K562 (cell line): ENCODE measurements at regions not wholly inside any gene's neighbourhood (a gene's known extent, or its start where the extent isn't known, plus 50 kb on each side); places are given as distances from the start of the nearest gene placed in this dataset.

Experiments
- ATAC-seq: fragments of 200-7000 bp; cut with Tn5 transposase; 3 replicates; pipeline ENCODE4 v1.9.1; 2020; ENCODE audit warnings: moderate library complexity
- BruUV-seq: library from RNA; stranded (reverse); fragments of 400-500 nt; replicated peaks from 2 replicates; lab custom pipeline; 2021; lab: Mats Ljungman, UMichigan
- CTCF ChIA-PET: fragments of 300-600 bp; formaldehyde crosslinking; extraction: SDS; loops from one replicate; lab custom pipeline; 2021; ENCODE audit warnings: low intra/inter-chr PET ratio; lab: Yijun Ruan, JAX
- POLR2A ChIA-PET: fragments of 300-600, 350-650 bp; sonication (Branson Sonifier 250); formaldehyde crosslinking; extraction: SDS; loops from one replicate; lab custom pipeline; 2021; ENCODE audit warnings: antibody characterized with exemption, inconsistent platforms; lab: Yijun Ruan, JAX
- DNase-seq, 4 experiments: peaks; one replicate each; pipeline versions ENCODE4 v3.0.0 to v3.0.0-alpha.2; 2011 to 2018; ENCODE audit warnings: low spot score in 3 of 4, mixed read lengths in 3 of 4; ENCODE audit errors: extremely low read depth in 1 of 4
- FAIRE-seq: peaks from 2 replicates; lab custom pipeline; 2011; peaks lifted over from hg19 to GRCh38; lab: Jason Lieb, UNC
- H2AFZ ChIP-seq: 2 replicates; pipeline ENCODE4 v1.6.0; 2011; ENCODE audit warnings: low read depth, low read length, control low read depth, inconsistent platforms
- H3K27ac ChIP-seq: fragments of 200-600 bp; 3 replicates; pipeline ENCODE4 v1.8.0; 2011; ENCODE audit warnings: low read depth, mild to moderate bottlenecking, control low read depth, inconsistent platforms, low read length, moderate library complexity, mixed read lengths; ENCODE audit errors: extremely low read depth
- H3K27me3 ChIP-seq, 2 experiments: fragments of 300-600 bp in 1 of 2; 2 replicates in 1 of 2; 3 replicates in 1 of 2; pipeline versions ENCODE4 v1.6.0 to v1.8.0; 2011; ENCODE audit warnings: inconsistent platforms in 2 of 2, low read length in 2 of 2, mild to moderate bottlenecking in 1 of 2, mixed read lengths in 1 of 2, moderate library complexity in 1 of 2; ENCODE audit not compliant: control insufficient read depth in 2 of 2, insufficient read depth in 2 of 2
- H3K36me3 ChIP-seq: fragments of 300-600 bp; 3 replicates; pipeline ENCODE4 v1.8.0; 2011; ENCODE audit warnings: mild to moderate bottlenecking, low read length, inconsistent platforms; ENCODE audit not compliant: control insufficient read depth, insufficient read depth
- H3K4me1 ChIP-seq, 2 experiments: fragments of 200-600 bp in 1 of 2; replicated peaks in 1 of 2; 2 replicates in 1 of 2; 3 replicates in 1 of 2; pipeline versions ENCODE4 v1.5.1 to v1.8.0; 2011; ENCODE audit warnings: inconsistent platforms in 2 of 2, low read length in 2 of 2, mild to moderate bottlenecking in 1 of 2, mixed read lengths in 1 of 2, moderate library complexity in 1 of 2; ENCODE audit not compliant: control insufficient read depth in 2 of 2, insufficient read depth in 2 of 2
- H3K4me2 ChIP-seq: 2 replicates; pipeline ENCODE4 v1.6.1; 2011; ENCODE audit warnings: low read length, control low read depth, inconsistent platforms, mixed read lengths; ENCODE audit not compliant: insufficient read depth
- H3K4me3 ChIP-seq: fragments of 200-600 bp; sonication (generic), shearing (Covaris generic); 2 replicates; pipeline ENCODE4 v1.5.1; 2016; ENCODE audit warnings: control low read depth, inconsistent platforms
- H3K79me2 ChIP-seq: fragments of 200-600 bp; 3 replicates; pipeline ENCODE4 v1.8.0; 2011; ENCODE audit warnings: low read length, inconsistent platforms; ENCODE audit not compliant: control insufficient read depth, insufficient read depth
- H3K9ac ChIP-seq, 2 experiments: 2 replicates each; pipeline versions ENCODE4 v1.6.0 to v1.6.1; 2011; ENCODE audit warnings: low read depth in 2 of 2, low read length in 2 of 2, control low read depth in 1 of 2, inconsistent platforms in 1 of 2, mild to moderate bottlenecking in 1 of 2, mixed read lengths in 1 of 2; ENCODE audit not compliant: insufficient read depth in 1 of 2
- H3K9me1 ChIP-seq: one replicate; pipeline ENCODE4 v1.6.0; 2011; ENCODE audit warnings: inconsistent platforms, mild to moderate bottlenecking, low read length, moderate library complexity; ENCODE audit not compliant: control insufficient read depth, insufficient read depth
- H3K9me3 ChIP-seq: replicated peaks from 2 replicates; pipeline ENCODE4 v1.5.1; 2011; ENCODE audit warnings: low read depth, low read length, inconsistent platforms; ENCODE audit not compliant: control insufficient read depth, insufficient read depth
- H4K20me1 ChIP-seq: replicated peaks from 2 replicates; pipeline ENCODE4 v1.6.1; 2011; ENCODE audit warnings: low read length, inconsistent platforms, mixed read lengths; ENCODE audit not compliant: control insufficient read depth, insufficient read depth
- BCL6 ChIP-seq: fragments of 250-450 bp; sonication (Bioruptor Pico); IDR thresholded peaks from 2 replicates; pipeline ENCODE4 v1.4.0; 2020
- CHD2 ChIP-seq: IDR thresholded peaks from 2 replicates; pipeline ENCODE4 v1.6.1; 2011; ENCODE audit warnings: low read depth, low read length
- FOXA3 ChIP-seq, 2 experiments: fragments of 450-650 bp in 1 of 2; sonication (generic) in 1 of 2; formaldehyde crosslinking; IDR thresholded peaks in 1 of 2; conservative IDR thresholded peaks in 1 of 2; 2 replicates each; pipeline versions ENCODE4 v1.4.0 to v1.8.0; 2020 to 2022; ENCODE audit warnings: mild to moderate bottlenecking in 2 of 2, missing genetic modification reagents in 1 of 2
- IRF9 ChIP-seq: fragments of 450-650 bp; IDR thresholded peaks from 2 replicates; pipeline ENCODE4 v1.6.1; 2016; ENCODE audit warnings: missing biosample characterization, missing genetic modification characterization
- MTA1 ChIP-seq: fragments of 450-650 bp; IDR thresholded peaks from 2 replicates; pipeline ENCODE4 v1.6.1; 2017; ENCODE audit warnings: borderline replicate concordance
- POLR3A ChIP-seq: IDR thresholded peaks from 2 replicates; pipeline ENCODE4 v1.6.1; 2011; ENCODE audit warnings: borderline replicate concordance, mild to moderate bottlenecking, moderate library complexity; ENCODE audit not compliant: insufficient read length, insufficient read depth; ENCODE audit errors: extremely low read depth
- SIX5 ChIP-seq, 2 experiments: IDR thresholded peaks; 2 replicates each; pipeline ENCODE4 v1.6.1; 2011; ENCODE audit warnings: low read length in 2 of 2, borderline replicate concordance in 1 of 2, low read depth in 1 of 2, mild to moderate bottlenecking in 1 of 2, moderate library complexity in 1 of 2; ENCODE audit not compliant: insufficient read depth in 1 of 2
- SMARCC2 ChIP-seq: fragments of 450-650 bp; IDR thresholded peaks from 2 replicates; pipeline ENCODE4 v1.6.1; 2017; ENCODE audit warnings: antibody characterized with exemption, moderate library complexity, mild to moderate bottlenecking, low read depth
- SREBF1 ChIP-seq: fragments of 150-350 bp; IDR thresholded peaks from 2 replicates; pipeline ENCODE4 v1.6.1; 2014; ENCODE audit warnings: antibody characterized with exemption, low read depth, low read length, borderline replicate concordance
- TAF9B ChIP-seq: fragments of 450-650 bp; IDR thresholded peaks from 2 replicates; pipeline ENCODE4 v1.6.1; 2018; ENCODE audit warnings: mild to moderate bottlenecking; ENCODE audit not compliant: partially characterized antibody
- TCFL5 ChIP-seq: fragments of 250-450 bp; sonication (Bioruptor Pico); conservative IDR thresholded peaks from 2 replicates; pipeline ENCODE4 v1.6.1; 2021; ENCODE audit warnings: mild to moderate bottlenecking, moderate library complexity, matching md5 sums
- XRCC5 ChIP-seq: fragments of 200-400 bp; formaldehyde crosslinking; IDR thresholded peaks from 2 replicates; pipeline ENCODE4 v1.6.1; 2017; ENCODE audit warnings: low read depth, mild to moderate bottlenecking, low read length
- in situ Hi-C: fragments of 300-500 bp; cut with MboI; formaldehyde crosslinking; loops from 4 replicates; pipeline ENCODE4 v1.15.0; 2018; ENCODE audit warnings: inconsistent platforms, mixed read lengths
- intact Hi-C: fragments of 100-400 bp; cut with micrococcal nuclease; formaldehyde crosslinking; loops from 2 replicates; pipeline ENCODE4 v1.14.2; 2022
- TF ChIP-seq, protein P1 (sequence below): fragments of 450-650 bp; IDR thresholded peaks from 2 replicates; pipeline ENCODE4 v1.6.1; 2018; ENCODE audit not compliant: partially characterized antibody
- TF ChIP-seq, protein P2 (sequence below): sonication (generic); formaldehyde crosslinking; IDR thresholded peaks from 2 replicates; pipeline ENCODE4 v1.8.1; 2022; ENCODE audit warnings: missing genetic modification reagents

- intact Hi-C loops, result no loop called here
- H3K36me3 ChIP-seq, result no peaks in the 10 kb centered on the region
- BruUV-seq, result no TSS peak
- H4K20me1 ChIP-seq, result no peaks in the 10 kb centered on the region
- H3K9ac ChIP-seq, result no peak overlapping the region
- H3K9me3 ChIP-seq, result no peaks in the 10 kb centered on the region
- H3K27me3 ChIP-seq, result no peaks in the 10 kb centered on the region
- no peak for FAIRE-seq
- no peaks in the 10 kb centered on the region for H3K4me1 ChIP-seq
- ATAC-seq, result no peak
- no peaks in the 10 kb centered on the region for H3K79me2 ChIP-seq
- H3K4me3 ChIP-seq, result no peak overlapping the region
- ChIA-PET POLR2A (no interaction called here), CTCF (no interaction called here)
- in situ Hi-C loops, result no loop called here
- no peak overlapping the region for H2AFZ ChIP-seq
- no peak overlapping the region for H3K27ac ChIP-seq
- no peaks in the 10 kb centered on the region for H3K9me1 ChIP-seq
- H3K4me2 ChIP-seq, result no peak overlapping the region
- no peak for DNase-seq
- no peak for TF ChIP-seq POLR3A
- TF ChIP-seq BCL6, result no peak
- TF ChIP-seq, protein P1, sequence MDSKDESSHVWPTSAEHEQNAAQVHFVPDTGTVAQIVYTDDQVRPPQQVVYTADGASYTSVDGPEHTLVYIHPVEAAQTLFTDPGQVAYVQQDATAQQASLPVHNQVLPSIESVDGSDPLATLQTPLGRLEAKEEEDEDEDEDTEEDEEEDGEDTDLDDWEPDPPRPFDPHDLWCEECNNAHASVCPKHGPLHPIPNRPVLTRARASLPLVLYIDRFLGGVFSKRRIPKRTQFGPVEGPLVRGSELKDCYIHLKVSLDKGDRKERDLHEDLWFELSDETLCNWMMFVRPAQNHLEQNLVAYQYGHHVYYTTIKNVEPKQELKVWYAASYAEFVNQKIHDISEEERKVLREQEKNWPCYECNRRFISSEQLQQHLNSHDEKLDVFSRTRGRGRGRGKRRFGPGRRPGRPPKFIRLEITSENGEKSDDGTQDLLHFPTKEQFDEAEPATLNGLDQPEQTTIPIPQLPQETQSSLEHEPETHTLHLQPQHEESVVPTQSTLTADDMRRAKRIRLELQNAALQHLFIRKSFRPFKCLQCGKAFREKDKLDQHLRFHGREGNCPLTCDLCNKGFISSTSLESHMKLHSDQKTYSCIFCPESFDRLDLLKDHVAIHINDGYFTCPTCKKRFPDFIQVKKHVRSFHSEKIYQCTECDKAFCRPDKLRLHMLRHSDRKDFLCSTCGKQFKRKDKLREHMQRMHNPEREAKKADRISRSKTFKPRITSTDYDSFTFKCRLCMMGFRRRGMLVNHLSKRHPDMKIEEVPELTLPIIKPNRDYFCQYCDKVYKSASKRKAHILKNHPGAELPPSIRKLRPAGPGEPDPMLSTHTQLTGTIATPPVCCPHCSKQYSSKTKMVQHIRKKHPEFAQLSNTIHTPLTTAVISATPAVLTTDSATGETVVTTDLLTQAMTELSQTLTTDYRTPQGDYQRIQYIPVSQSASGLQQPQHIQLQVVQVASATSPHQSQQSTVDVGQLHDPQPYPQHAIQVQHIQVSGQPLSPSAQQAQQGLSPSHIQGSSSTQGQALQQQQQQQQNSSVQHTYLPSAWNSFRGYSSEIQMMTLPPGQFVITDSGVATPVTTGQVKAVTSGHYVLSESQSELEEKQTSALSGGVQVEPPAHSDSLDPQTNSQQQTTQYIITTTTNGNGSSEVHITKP, result no peak
- TF ChIP-seq SIX5 (IDR thresholded peaks at IDR 0.05; ENCODE audit: borderline replicate concordance in 1 of 2, insufficient read depth in 1 of 2, low read depth in 1 of 2, low read length in 2 of 2), result no peak
- TF ChIP-seq FOXA3 (CRISPR knock-in tag; conservative IDR thresholded peaks at IDR 0.05 in 1 of 2, IDR thresholded peaks at IDR 0.05 in 1 of 2), result no peak
- TF ChIP-seq CHD2, result no peak
- TF ChIP-seq MTA1, result no peak
- TF ChIP-seq TCFL5 (CRISPR knock-in tag), result no peak
- TF ChIP-seq TAF9B, result no peak
- TF ChIP-seq SMARCC2, result no peak
- TF ChIP-seq, protein P2, sequence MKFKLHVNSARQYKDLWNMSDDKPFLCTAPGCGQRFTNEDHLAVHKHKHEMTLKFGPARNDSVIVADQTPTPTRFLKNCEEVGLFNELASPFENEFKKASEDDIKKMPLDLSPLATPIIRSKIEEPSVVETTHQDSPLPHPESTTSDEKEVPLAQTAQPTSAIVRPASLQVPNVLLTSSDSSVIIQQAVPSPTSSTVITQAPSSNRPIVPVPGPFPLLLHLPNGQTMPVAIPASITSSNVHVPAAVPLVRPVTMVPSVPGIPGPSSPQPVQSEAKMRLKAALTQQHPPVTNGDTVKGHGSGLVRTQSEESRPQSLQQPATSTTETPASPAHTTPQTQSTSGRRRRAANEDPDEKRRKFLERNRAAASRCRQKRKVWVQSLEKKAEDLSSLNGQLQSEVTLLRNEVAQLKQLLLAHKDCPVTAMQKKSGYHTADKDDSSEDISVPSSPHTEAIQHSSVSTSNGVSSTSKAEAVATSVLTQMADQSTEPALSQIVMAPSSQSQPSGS (CRISPR knock-in tag), result no peak
- no peak for TF ChIP-seq IRF9
- no peak for TF ChIP-seq XRCC5
- no peak for TF ChIP-seq SREBF1
Measured at GRCh38 chr3:103269287-103269686, 834.5 kb downstream of the ZPLD1 start.
